K562 (cell line): ENCODE measurements at regions not wholly inside any gene's neighbourhood (a gene's known extent, or its start where the extent isn't known, plus 50 kb on each side); places are given as distances from the start of the nearest gene placed in this dataset.

Source experiments
- BRD4 ChIP-seq: fragments of 200-600 bp; sonication (generic); IDR thresholded peaks from 2 replicates; pipeline ENCODE4 v1.6.1; 2017; ENCODE audit warnings: inconsistent platforms
- C11orf30 ChIP-seq: fragments of 450-650 bp; IDR thresholded peaks from 2 replicates; pipeline ENCODE4 v1.6.1; 2016; ENCODE audit warnings: low read depth, mild to moderate bottlenecking
- CBFA2T2 ChIP-seq: fragments of 450-650 bp; conservative IDR thresholded peaks from 2 replicates; pipeline ENCODE4 v1.6.1; 2017; ENCODE audit warnings: mild to moderate bottlenecking
- ETS1 ChIP-seq: conservative IDR thresholded peaks from 2 replicates; pipeline ENCODE4 v1.6.1; 2011; ENCODE audit warnings: low read depth, mild to moderate bottlenecking, low read length; ENCODE audit not compliant: control insufficient read depth
- HNRNPK ChIP-seq: fragments of 200-400 bp; formaldehyde crosslinking; IDR thresholded peaks from one replicate; pipeline ENCODE4 v1.6.1; 2018; ENCODE audit warnings: mild to moderate bottlenecking, low read depth, low read length; ENCODE audit not compliant: poor library complexity, severe bottlenecking
- L3MBTL2 ChIP-seq: fragments of 450-650 bp; IDR thresholded peaks from 2 replicates; pipeline ENCODE4 v1.6.1; 2016; ENCODE audit warnings: mild to moderate bottlenecking, moderate library complexity
- NR1H2 ChIP-seq: sonication (generic); formaldehyde crosslinking; IDR thresholded peaks from 2 replicates; pipeline ENCODE4 v1.4.0; 2020; ENCODE audit warnings: mild to moderate bottlenecking, missing genetic modification reagents
- NR2C2 ChIP-seq, 2 experiments: fragments of 200-800 bp in 1 of 2; sonication (Bioruptor generic) in 1 of 2; sonication (generic) in 1 of 2; formaldehyde crosslinking in 1 of 2; IDR thresholded peaks; 2 replicates each; pipeline versions ENCODE4 v1.6.1 to v1.8.0; 2016 to 2022; ENCODE audit warnings: mild to moderate bottlenecking in 1 of 2, missing compliant biosample characterization in 1 of 2, missing genetic modification characterization in 1 of 2, missing genetic modification reagents in 1 of 2
- RCOR1 ChIP-seq, 2 experiments: IDR thresholded peaks; 2 replicates each; pipeline ENCODE4 v1.6.1; 2012; ENCODE audit warnings: low read depth in 2 of 2, low read length in 2 of 2, borderline replicate concordance in 1 of 2, improper control_type of control experiment in 1 of 2
- RREB1 ChIP-seq: fragments of 250-450 bp; sonication (Bioruptor Pico); IDR thresholded peaks from 2 replicates; pipeline ENCODE4 v1.4.0; 2020
- TRIM24 ChIP-seq, 2 experiments: fragments of 450-650 bp; IDR thresholded peaks; 2 replicates each; pipeline ENCODE4 v1.6.1; 2016
- YY1 ChIP-seq, 3 experiments: IDR thresholded peaks; 2 replicates each; pipeline ENCODE4 v1.6.1; 2011; ENCODE audit warnings: low read length in 2 of 3, mild to moderate bottlenecking in 2 of 3, moderate library complexity in 2 of 3, borderline replicate concordance in 1 of 3, control low read depth in 1 of 3, low read depth in 1 of 3; ENCODE audit not compliant: insufficient read depth in 3 of 3, insufficient replicate concordance in 2 of 3, control insufficient read depth in 1 of 3, insufficient read length in 1 of 3; ENCODE audit errors: extremely low read depth in 1 of 3
- ZNF23 ChIP-seq: fragments of 250-450 bp; sonication (Bioruptor Pico); IDR thresholded peaks from 2 replicates; pipeline ENCODE4 v1.4.0; 2020; ENCODE audit warnings: mild to moderate bottlenecking
- TF ChIP-seq, protein P1 (sequence below): fragments of 250-450 bp; sonication (Bioruptor Pico); IDR thresholded peaks from 2 replicates; pipeline ENCODE4 v1.8.0; 2021; ENCODE audit warnings: moderate library complexity, mild to moderate bottlenecking, inconsistent platforms

DNA sequence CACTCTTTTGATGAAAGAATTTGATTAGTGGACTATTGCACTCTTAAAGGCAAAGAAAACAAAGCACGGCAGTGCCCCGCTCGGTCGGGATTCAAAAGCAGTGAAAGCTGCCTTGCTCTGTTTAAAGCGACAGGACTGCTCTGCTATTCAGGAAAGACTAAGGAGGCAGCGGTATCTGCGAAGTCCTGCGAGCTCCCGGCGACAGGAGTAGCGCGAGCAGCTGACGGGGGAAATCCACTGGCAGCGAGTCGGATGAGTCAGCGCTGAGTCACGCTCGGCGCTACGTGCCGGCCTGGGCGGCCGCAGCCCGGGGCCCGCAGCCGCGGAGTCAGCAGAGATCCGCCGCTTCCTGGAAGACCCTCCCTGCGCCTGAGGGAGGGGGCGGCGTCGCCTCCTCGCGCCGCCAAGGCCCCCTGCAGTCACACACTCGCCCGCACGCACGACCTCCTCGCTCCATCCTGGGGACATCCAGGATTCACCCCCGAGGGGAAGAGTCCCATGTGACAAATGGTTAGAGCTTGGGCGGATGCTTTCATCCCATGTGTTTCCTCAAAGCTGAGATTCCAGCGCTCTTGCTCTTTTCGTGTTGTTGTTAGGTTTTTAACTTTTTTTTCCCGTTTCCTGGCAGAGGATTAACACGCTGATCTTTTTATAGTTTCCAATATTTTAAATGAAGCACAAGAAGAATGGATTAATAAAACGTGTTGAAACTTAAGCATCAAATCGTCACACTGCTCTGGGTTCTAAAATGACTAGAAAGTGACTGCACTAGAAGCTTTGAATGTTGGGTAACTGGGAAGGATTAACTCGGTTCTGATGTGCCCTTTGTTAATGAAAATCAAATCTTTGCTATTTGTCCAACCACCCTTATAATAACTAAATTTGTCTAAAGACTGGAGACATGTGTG, 102.5 kb downstream of the ARRDC3 start (continued):
- TF ChIP-seq BRD4: no peak
- peak; percentile 91 for TF ChIP-seq ETS1
- no peak for TF ChIP-seq ZNF23 (CRISPR knock-in tag)
- TF ChIP-seq NR2C2 (CRISPR knock-in tag; IDR thresholded peaks at IDR 0.05): no peak
- TF ChIP-seq NR2C2 (tag; IDR thresholded peaks at IDR 0.05): peak; percentile 78
- TF ChIP-seq NR1H2: no peak
- peak in 2 of 3 experiments; percentile 52 to 55 for TF ChIP-seq YY1 (IDR thresholded peaks at IDR 0.05; ENCODE audit: borderline replicate concordance in 1 of 3, control insufficient read depth in 1 of 3, extremely low read depth in 1 of 3, insufficient read depth in 3 of 3, insufficient read length in 1 of 3, insufficient replicate concordance in 2 of 3, low read depth in 1 of 3, low read length in 2 of 3)
- TF ChIP-seq TRIM24 (IDR thresholded peaks at IDR 0.05): 0 out of 4 replicates have a peak, but pooled peaks of 1 of the 2 experiments have one; percentile 59
- peak; percentile 83 for TF ChIP-seq RREB1 (CRISPR knock-in tag)
- 0 out of 2 replicates have a peak, but pooled peaks have one; percentile 6 for TF ChIP-seq CBFA2T2
- TF ChIP-seq, protein P1, sequence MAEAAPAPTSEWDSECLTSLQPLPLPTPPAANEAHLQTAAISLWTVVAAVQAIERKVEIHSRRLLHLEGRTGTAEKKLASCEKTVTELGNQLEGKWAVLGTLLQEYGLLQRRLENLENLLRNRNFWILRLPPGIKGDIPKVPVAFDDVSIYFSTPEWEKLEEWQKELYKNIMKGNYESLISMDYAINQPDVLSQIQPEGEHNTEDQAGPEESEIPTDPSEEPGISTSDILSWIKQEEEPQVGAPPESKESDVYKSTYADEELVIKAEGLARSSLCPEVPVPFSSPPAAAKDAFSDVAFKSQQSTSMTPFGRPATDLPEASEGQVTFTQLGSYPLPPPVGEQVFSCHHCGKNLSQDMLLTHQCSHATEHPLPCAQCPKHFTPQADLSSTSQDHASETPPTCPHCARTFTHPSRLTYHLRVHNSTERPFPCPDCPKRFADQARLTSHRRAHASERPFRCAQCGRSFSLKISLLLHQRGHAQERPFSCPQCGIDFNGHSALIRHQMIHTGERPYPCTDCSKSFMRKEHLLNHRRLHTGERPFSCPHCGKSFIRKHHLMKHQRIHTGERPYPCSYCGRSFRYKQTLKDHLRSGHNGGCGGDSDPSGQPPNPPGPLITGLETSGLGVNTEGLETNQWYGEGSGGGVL (CRISPR knock-in tag): no peak
- peak; percentile 97 for TF ChIP-seq C11orf30
- TF ChIP-seq L3MBTL2: peak; percentile 92
- TF ChIP-seq HNRNPK: no peak
- peak; percentile 38 to 83; a peak in 3 of 4 replicates for TF ChIP-seq RCOR1 (IDR thresholded peaks at IDR 0.05; ENCODE audit: borderline replicate concordance in 1 of 2, low read depth in 2 of 2, low read length in 2 of 2)
